HG03097 (cell line): ENCODE measurements at regions not wholly inside any gene's neighbourhood (a gene's known extent, or its start where the extent isn't known, plus 50 kb on each side); places are given as distances from the start of the nearest gene placed in this dataset.

ENCODE experiments used
- ATAC-seq: cut with Tn5 transposase; IDR thresholded peaks from one replicate; pipeline ENCODE4 v1.9.1; 2021; ENCODE audit not compliant: unreplicated experiment, low FRiP score

DNA sequence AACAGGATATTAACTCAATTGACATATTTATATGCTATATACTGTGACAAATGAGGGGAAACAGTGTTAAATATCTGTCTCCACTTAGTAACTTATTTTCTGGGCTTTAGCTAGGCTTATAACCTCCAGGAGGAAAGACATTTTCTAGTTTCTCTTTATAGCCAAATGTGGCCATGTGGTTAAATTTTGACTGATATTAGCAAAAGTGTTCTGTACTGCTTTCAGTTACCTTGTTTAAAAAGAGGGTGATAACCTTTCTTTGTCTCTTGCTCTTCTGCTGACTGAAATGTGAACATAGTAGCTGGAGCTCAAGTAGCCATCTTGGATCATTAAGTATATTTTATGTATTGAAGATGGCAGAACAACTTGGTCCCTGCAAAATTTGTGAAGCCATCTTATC, 253.7 kb downstream of the PDHA2 start:
- ATAC-seq: no peak

DNA sequence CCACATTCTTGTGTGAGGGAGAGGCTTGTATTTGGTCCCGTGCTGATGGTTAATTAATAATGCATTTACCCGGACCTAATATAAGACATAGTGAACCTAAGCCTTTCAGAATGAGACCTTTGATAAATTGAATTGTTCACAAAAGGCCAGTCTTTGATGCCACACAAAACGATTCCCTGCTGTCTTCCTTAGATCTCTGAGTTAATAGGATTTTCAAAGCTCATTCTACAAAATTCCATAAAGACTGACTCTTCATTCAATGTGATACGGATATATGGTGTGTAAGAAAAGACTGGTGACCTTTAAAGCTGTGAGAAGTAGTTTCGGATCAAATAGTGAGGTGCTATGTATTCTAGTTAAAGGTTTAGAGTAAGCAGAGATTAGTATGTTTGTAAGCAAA, 254.3 kb downstream of the PDHA2 start:
- no peak for ATAC-seq

DNA sequence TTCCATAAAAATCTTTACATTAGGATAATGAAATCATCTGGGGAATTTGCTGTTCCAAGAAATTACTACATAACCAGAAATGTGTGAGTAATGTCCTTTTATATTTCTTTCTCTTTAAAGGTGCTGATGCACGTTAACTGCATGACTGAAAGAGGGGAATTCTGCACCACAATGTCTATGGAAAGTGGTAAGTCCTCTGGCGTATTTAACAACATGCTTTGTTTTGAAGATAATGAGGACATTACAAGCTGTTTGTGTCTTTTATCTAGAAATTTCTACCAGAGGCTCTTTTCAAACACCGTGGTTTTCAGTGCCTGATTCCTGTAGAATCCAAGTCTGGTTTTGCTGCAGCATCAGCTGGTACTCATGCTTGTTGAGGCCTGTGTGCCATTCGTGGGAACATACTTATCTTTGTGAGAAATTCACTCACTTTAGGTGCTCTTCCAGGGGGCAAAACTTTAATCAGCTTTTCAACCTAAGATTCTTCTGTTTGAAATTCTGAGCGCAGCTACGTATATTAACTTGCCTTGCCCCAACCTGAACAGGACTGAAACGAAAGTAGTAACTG, 257.2 kb downstream of the PDHA2 start:
- no peak for ATAC-seq

DNA sequence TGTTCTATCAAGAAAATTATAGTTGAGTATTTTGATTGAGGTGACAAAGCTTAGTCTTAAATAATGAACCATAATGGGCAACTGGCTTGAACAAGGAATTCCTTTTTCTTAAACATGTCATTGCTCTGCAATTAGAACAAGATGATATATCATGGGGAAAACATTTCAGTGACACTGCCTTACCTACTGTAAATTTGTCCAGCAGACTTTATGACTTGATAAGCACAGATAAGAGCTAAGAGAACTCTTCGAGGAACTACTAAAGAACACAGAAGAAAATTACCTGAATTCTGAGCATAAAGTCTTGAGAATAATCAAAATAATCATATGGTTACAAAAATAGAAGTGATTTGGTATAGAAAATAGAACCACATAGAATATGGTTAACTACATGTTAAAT, 257.8 kb downstream of the PDHA2 start:
- no peak for ATAC-seq

DNA sequence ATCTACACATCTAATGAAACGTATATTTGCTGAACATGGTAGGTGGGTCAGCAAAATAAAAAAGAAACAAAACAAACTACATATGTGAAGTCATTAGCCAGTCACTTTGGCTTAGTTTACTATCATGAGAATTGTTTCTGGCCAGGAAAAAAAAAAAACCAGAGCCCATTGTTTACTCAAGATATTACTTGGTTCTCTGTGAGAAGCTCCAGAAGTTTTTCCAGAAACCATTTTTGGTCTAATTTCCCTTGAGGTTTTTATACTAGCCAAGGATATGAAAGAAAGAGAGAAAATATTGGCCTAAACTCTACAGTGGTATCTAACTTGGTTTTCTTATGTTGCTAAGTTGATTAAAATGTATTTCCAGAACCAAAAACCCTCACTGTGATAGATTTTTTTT, 259.1 kb downstream of the PDHA2 start:
- no peak for ATAC-seq

DNA sequence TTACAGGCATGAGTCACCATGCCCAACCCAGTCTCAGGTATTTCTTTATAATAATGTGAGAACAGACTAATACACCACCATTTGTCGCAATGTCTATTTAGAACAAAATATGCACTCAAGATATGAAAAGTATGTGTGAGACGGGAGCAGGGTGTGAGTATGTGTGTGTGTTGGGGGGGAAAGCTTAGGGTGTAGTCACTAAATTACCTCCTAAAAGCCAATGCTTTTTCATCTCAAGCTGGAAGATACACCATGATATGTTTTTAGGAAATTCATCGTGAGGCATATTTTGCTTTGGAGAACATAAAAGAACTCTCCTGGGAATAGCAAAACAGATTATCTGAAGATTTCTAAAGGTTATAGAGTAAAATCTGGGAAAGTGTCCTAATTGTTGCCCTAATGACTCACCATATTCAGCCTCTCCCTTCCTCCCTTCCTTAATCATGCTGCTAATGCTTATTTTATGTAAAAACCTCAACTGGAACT, 262.7 kb downstream of the PDHA2 start:
- ATAC-seq: no peak

DNA sequence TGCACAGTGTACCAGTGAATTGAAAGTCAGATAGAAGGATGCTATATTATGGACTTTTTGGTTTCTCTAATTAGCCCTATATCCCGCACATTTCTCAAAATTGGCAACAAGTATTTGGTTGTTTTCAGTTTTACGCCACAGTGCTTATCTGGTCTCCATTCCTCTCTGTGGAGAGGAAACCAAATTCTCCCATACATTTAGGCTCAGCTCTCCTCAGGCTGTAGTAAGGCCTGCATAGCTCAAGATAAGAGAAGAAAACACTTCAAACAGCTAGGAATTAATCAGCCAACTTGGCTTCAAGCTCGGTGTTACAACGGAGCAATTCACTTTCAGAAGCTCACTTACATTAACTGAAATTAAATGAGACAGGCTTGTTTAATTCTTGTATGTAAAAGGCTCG, 263.2 kb downstream of the PDHA2 start:
- ATAC-seq: no peak

DNA sequence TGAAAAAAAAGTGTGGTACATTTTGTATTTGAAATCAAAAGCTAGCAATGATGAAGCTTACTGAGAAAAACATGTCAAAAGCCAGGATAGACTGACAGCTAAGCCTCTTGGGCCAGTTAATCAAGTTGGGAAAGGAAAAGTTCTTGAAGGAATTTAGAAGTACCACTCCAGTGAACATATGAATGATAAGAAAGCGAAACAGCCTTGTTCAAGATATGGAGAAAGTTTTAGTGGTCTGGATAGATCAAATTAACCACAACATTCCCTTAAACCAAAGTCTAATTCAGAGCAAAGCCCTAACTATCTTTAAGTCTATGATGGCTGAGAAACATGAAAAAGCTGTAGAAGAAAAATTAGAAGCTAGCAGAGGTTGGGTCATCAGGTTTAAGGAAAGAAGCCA, 268.3 kb downstream of the PDHA2 start:
- no peak for ATAC-seq

DNA sequence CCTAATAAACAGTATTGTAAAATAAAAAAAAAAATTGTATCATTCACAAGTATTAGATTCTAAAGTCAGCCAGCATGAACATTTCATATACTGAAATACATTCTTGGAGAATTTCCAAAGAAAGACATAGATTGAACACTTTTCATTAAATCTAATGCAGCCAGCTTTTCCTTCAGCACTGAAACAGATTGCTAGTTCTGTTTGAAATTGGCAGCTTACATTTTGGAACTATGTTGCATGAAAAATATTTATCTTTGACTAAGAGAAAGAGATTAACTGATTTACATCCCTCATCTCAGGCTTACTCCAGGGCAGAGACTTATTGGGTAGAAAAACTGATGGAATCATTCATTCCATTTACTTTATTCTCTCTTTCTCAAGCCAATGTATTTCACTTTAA, 272.7 kb downstream of the PDHA2 start:
- no peak for ATAC-seq

DNA sequence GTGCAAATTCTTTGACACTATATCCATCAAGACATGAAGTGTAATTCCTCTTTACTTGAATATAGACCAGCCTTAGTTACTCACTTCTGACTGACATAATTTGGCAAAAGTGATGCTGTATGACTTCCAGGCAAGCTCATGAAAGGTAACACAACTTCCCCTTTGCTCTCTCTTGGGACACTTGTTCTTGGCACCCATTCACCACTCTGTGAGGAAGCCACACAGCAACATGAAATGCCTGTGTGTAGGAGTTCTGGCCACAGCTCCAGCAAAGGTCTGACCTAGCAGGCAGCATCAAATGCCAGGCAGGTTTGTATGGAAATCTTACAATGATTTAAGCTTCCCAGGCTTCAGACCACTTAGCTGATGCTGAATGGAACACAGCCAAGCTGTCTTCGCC, 280.3 kb downstream of the PDHA2 start:
- ATAC-seq: no peak

DNA sequence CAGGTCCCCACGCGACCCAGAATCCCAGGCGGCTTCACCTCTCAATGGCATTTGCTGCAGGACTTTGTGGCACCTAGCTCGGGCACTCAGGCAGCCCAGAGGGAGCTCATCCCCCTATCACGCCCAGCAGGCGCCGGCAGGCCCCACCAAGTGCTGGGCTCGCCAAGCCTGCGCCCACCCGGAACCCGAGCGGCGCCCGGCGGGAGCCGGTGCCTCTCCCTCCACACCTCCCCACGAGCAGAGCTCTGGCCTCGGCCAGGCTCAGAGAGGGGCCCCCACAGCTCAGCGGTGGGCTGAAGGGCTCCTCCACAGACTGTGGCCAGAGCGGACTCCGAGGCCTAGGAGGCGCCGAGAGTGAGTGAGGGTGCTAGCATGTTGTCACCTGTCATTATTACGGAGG, 286.3 kb downstream of the PDHA2 start:
- ATAC-seq: no peak

DNA sequence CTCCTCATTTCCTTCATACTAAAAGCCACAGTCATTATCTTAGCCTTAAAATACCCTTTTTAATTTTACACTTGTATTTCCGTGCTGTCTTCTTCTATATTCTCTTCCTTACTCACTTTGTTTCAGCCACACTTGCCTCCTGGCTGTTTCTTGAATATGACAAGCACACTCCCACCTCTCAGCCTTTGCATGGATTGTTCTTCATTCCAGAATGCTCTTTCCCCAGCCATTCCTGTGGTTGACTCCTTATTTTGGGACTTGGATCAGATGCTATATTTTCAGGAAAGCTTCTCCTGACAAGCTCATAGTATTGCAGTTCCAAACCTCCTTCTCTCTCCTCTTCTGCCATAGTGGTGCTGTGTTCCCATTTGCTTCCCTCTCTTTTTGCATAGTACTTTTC, 291.3 kb downstream of the PDHA2 start:
- no peak for ATAC-seq

DNA sequence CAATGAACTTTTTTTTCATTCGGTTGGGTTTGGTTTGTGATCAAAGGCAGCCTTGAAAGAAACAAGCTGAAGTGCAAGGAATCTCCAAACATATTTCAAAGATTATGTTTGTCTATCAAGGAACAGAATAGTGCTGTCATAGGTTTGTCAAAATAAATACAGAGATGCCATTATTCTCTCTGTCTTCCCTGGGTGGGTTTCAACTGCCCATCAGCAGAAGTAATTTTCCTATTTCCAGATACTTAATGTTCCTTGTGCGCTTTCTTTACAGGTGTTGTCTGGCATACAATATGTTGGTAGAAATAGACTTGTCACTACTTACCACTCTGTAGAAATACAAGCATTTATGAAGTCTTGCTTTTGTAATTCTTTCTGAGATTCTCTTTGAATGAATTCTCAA, 294.9 kb downstream of the PDHA2 start:
- ATAC-seq: no peak

DNA sequence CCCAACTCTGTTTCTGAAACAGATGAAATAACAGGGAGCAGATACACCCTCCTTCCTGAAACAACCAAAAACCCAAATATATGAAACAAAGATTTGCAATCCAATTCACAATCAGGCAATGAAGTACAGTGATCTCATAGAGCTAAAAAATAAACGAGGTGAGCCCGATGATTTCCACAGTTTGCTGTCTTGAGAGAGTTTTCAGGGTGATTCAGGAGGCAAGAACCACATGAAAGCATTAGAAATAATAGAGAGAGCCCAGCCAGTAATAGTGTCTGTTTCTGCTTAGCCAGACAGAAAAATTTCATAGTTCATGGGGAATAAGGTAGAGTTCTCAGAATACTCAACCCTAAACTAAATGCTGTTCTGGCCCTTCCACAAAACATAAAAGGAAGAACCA, 296.2 kb downstream of the PDHA2 start:
- ATAC-seq: no peak

DNA sequence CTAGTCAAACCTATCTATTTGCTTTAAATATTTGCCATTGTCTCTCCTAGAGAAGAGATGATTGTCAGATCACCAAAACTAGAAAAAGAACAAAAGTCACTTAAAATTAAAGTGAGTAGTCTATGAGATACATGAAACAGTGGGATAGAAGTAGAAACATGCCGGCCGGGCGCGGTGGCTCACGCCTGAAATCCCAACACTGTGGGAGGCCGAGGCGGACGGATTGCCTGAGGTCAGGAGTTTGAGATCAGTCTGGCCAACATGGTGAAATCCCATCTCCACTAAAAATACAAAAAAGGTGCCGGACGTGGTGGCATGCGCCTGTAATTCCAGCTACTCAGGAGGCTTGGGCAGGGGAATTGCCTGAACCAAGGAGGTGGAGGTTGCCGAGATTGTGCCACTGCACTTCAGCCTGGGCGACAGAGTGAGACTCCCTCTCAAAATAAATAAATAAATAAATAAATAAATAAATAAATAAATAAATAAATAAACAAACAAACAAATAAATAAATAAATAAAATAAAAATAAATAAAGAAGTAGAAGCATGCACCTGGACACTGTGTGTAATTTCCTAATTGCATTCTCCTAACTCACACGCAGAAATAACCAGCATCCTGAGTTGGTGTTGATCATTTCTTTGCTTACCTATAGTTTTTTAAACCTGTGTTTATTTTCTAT, 299.5 kb downstream of the PDHA2 start:
- ATAC-seq: no peak

DNA sequence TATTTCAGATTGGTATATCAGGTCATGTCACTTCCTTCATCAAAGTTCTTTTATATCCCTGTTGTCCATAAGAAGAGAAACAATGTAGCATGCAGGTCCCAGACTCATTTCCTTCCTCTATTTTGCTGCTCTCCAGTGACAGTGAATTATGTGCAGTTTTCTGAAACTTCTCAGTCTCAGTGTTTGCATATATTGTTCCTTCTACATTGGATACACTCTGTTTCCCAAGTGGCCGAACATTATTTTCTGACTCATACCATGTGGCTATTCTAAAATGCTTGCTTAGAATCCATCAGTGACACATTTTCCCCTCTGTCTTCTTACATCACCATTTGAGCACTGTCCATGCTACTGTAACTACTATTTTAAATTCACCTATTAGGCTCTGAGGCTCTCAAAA, 305.7 kb downstream of the PDHA2 start:
- ATAC-seq: no peak

DNA sequence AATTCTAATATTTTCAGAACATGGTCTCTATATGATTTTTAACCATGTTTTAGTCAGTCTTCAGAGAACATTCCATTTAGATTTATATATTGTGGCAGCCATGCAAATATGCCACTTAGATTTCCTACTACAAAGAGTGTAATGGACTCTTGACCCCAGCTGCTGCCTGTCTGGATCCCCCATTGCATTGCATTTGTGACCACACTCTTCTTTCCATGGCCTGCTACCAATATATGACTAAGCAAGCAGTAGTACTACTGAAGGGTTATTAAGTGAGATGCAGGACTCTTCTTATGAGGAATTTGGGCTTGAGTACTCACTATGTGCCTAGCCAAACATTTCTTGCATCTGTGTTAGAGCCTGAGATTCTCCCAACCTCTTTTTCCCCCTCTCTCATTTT, 306.8 kb downstream of the PDHA2 start:
- no peak for ATAC-seq

DNA sequence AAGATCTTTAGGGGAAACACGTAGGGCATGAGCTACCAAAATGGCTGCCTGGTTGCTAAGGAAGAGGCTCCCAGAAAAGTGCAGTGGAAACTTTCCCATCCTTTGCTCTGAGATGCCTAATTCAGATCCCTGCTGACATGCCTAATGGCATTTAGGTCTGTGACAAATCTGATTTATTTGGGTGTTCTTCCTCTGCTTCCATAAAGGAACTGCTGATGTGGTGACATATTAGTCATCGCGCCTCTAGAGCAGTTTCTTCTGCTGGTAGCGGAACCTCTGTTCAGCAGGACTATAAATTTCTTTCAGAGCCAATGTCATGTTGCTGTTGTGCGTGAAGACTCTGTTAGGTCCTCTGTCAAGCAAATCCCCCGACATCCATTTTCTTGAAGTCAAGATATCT, 310.0 kb downstream of the PDHA2 start:
- ATAC-seq: no peak

DNA sequence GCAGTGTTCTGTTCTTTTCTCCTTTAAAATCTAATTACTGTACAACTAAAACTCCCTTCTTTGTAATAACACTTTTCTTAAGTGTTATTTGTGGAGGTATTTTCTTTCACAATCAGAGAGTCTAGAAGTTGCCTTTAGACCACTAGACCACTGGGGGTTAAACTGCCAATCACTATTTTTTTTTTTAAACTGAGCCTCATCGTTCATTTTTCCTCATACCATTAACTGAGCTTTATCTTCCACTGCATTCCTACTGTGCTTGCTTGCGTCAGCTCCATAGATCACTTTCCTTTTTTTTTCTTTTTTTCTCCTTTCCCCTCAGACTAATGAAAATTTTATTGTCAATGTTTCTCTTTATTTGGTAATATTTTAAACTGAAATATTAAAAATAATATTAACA, 310.6 kb downstream of the PDHA2 start:
- no peak for ATAC-seq

DNA sequence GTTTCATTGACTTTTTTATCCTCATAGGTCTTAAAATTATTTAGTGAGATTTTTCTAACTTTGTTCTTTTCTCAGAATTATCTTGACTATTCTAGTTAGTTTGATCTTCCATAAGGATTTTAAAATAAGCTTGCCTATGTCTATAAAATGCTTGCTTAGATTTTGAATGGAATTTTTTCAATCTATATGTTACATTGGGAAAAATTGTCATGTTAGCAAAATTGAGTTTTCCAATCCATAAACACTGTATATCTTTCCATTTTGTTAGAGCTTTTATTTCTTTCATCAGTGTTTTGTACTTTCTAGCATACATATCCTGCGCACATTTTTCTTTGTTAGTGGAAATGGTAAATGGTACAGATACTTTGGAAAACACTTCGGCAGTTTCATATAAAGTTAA, 312.9 kb downstream of the PDHA2 start:
- ATAC-seq: no peak

DNA sequence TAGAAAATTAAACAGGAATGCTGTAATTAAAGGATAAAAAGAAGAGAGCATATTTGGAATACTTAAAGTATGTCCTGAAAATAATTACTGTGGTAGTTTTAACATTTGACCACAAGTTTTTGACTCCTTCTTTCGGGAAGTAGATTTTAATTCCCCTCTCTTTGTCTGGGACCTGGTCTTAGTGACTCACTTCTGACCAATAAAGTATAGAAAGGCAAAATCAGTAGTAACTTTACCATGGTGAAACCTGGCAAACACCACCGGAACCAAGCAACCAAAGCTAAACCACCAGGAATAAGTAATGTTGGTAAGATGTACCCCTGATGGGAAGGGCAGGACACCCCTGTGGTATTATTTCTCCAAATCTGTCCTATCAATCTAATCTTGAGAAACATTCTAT, 314.8 kb downstream of the PDHA2 start:
- ATAC-seq: no peak

DNA sequence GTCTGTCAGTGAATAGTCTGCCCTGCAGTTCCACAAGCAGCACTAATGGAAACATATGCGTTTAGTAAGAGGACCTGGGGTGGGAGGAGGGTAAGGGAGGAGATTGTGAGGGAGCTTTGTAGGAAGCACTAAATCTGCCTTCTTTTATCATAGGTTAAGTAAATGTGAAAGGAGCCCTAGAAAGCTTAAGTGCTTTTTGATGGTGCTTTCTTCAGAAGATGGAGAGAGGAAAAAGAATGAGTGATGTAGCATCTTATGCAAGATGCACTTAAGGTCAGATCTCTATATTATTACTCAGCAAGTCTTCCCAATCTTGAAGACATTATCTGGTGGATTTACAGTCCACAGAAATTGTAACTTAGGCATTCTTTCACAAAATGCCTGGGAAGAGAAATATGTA, 322.7 kb downstream of the PDHA2 start:
- ATAC-seq: no peak
